Adrenal gland (tissue), 5 donors: ENCODE measurements at regions not wholly inside any gene's neighbourhood (a gene's known extent, or its start where the extent isn't known, plus 50 kb on each side); places are given as distances from the start of the nearest gene placed in this dataset.

Experiments used
- CTCF ChIP-seq, 6 experiments: fragments of 450-650 bp in 4 of 6; fragments of 200-600 bp in 2 of 6; sonication (generic) in 1 of 6; IDR thresholded peaks; 1 replicate in 5 of 6; 2 replicates in 1 of 6; pipeline versions ENCODE4 v1.5.1 to v1.8.0; 2016 to 2021; ENCODE audit warnings: antibody characterized with exemption in 6 of 6, mild to moderate bottlenecking in 2 of 6, moderate library complexity in 1 of 6
- POLR2A ChIP-seq, 2 donors: fragments of 450-650 bp; IDR thresholded peaks; one replicate each; pipeline ENCODE4 v1.6.1; 2017; ENCODE audit warnings: antibody characterized with exemption in 2 of 2, mild to moderate bottlenecking in 2 of 2, moderate library complexity in 1 of 2
- donor health status: DM: no; HTN: no; CAD: no.

GRCh38 chr10:130389906-130390305 is 253.7 kb downstream of the GLRX3 start:
- TF ChIP-seq POLR2A (IDR thresholded peaks at IDR 0.05) (no peak), CTCF (IDR thresholded peaks at IDR 0.05) (no peak)
